Neuronal stem cell (in vitro differentiated cells): ENCODE measurements at regions not wholly inside any gene's neighbourhood (a gene's known extent, or its start where the extent isn't known, plus 50 kb on each side); places are given as distances from the start of the nearest gene placed in this dataset.
"Not testable (repeated sequence)": the region's sequence is repeated elsewhere in the genome, so short reads cannot be mapped to it uniquely, and the experiment has no call there.

Source experiments
- DNase-seq: peaks from one replicate; pipeline ENCODE4 v3.0.0-alpha.2; 2013; ENCODE audit warnings: low spot score
- H2AFZ ChIP-seq: one replicate; pipeline ENCODE4 v1.6.1; 2013; ENCODE audit warnings: mild to moderate bottlenecking, low read length, inconsistent platforms
- H2AK5ac ChIP-seq: 2 replicates; pipeline ENCODE4 v1.6.1; 2013; ENCODE audit warnings: low read depth, mild to moderate bottlenecking, inconsistent platforms, low read length, moderate library complexity, mixed read lengths
- H2BK120ac ChIP-seq: 2 replicates; pipeline ENCODE4 v1.6.1; 2013; ENCODE audit warnings: low read depth, mild to moderate bottlenecking, inconsistent platforms, low read length, moderate library complexity, mixed read lengths
- H2BK12ac ChIP-seq: one replicate; pipeline ENCODE4 v1.6.1; 2013; ENCODE audit warnings: low read length, inconsistent platforms
- H2BK15ac ChIP-seq: 2 replicates; pipeline ENCODE4 v1.6.1; 2013; ENCODE audit warnings: mild to moderate bottlenecking, low read length, inconsistent platforms, mixed read lengths
- H2BK5ac ChIP-seq: one replicate; pipeline ENCODE4 v1.6.1; 2013; ENCODE audit warnings: inconsistent platforms, mild to moderate bottlenecking, low read length, moderate library complexity
- H3K14ac ChIP-seq: one replicate; pipeline ENCODE4 v1.6.1; 2013; ENCODE audit warnings: low read length, inconsistent platforms
- H3K18ac ChIP-seq: 2 replicates; pipeline ENCODE4 v1.6.1; 2013; ENCODE audit warnings: low read length, inconsistent platforms
- H3K23ac ChIP-seq: 2 replicates; pipeline ENCODE4 v1.6.1; 2013; ENCODE audit warnings: low read depth, mild to moderate bottlenecking, mixed read lengths, low read length, inconsistent platforms; ENCODE audit not compliant: poor library complexity
- H3K27ac ChIP-seq: replicated peaks from 3 replicates; pipeline ENCODE4 v1.5.1; 2013; ENCODE audit warnings: low read length, inconsistent platforms
- H3K27me3 ChIP-seq, 3 experiments: 2 replicates each; pipeline ENCODE4 v1.6.1; 2013; ENCODE audit warnings: low read length in 3 of 3, mild to moderate bottlenecking in 2 of 3, inconsistent platforms in 1 of 3, low read depth in 1 of 3, mixed read lengths in 1 of 3, moderate library complexity in 1 of 3; ENCODE audit not compliant: control insufficient read depth in 3 of 3, insufficient read depth in 3 of 3
- H3K36me3 ChIP-seq, 2 donors: replicated peaks in 1 of 2; 2 replicates each; pipeline ENCODE4 v1.6.1; 2013; ENCODE audit warnings: low read length in 2 of 2; ENCODE audit not compliant: control insufficient read depth in 2 of 2, insufficient read depth in 2 of 2
- H3K4ac ChIP-seq: 2 replicates; pipeline ENCODE4 v1.6.1; 2013; ENCODE audit warnings: inconsistent platforms, mild to moderate bottlenecking, low read length, moderate library complexity
- H3K4me1 ChIP-seq, 2 donors: 1 replicate in 1 of 2; 2 replicates in 1 of 2; pipeline ENCODE4 v1.6.1; 2013; ENCODE audit warnings: low read length in 2 of 2, low read depth in 1 of 2; ENCODE audit not compliant: control insufficient read depth in 2 of 2, insufficient read depth in 1 of 2
- H3K4me2 ChIP-seq: one replicate; pipeline ENCODE4 v1.6.1; 2013; ENCODE audit warnings: mild to moderate bottlenecking, low read length, inconsistent platforms; ENCODE audit not compliant: insufficient read depth, poor library complexity, severe bottlenecking
- H3K4me3 ChIP-seq, 2 donors: 2 replicates each; pipeline ENCODE4 v1.5.1; 2013; ENCODE audit warnings: low read length in 2 of 2, mild to moderate bottlenecking in 2 of 2, inconsistent platforms in 1 of 2, moderate library complexity in 1 of 2
- H3K79me1 ChIP-seq: one replicate; pipeline ENCODE4 v1.6.1; 2013; ENCODE audit warnings: low read depth, mild to moderate bottlenecking, inconsistent platforms, low read length, moderate library complexity
- H3K9ac ChIP-seq: one replicate; pipeline ENCODE4 v1.6.1; 2013; ENCODE audit warnings: mild to moderate bottlenecking, low read depth, low read length, inconsistent platforms; ENCODE audit not compliant: poor library complexity
- H3K9me3 ChIP-seq, 2 donors: replicated peaks in 1 of 2; 2 replicates each; pipeline versions ENCODE3 to v1.6.1; 2013; ENCODE audit warnings: low read length in 2 of 2, mild to moderate bottlenecking in 2 of 2, inconsistent platforms in 1 of 2, low read depth in 1 of 2, mixed read lengths in 1 of 2, moderate library complexity in 1 of 2; ENCODE audit not compliant: control insufficient read depth in 2 of 2, insufficient read depth in 1 of 2
- H4K8ac ChIP-seq: one replicate; pipeline ENCODE4 v1.6.1; 2013; ENCODE audit warnings: low read depth, mild to moderate bottlenecking, inconsistent platforms, low read length, moderate library complexity
- H4K91ac ChIP-seq: one replicate; pipeline ENCODE4 v1.6.1; 2013; ENCODE audit warnings: low read length, low read depth, mild to moderate bottlenecking, inconsistent platforms; ENCODE audit not compliant: poor library complexity
- WGBS, 2 donors: extraction: QIAGEN DNeasy Blood & Tissue Kit; methylation state at CpG; one replicate each; pipeline ENCODE4 v1.1.7; 2013; ENCODE audit warnings: missing lambda C conversion rate in 2 of 2, mixed read lengths in 1 of 2; ENCODE audit not compliant: insufficient read length in 2 of 2, insufficient replicate concordance in 1 of 2; ENCODE audit errors: extremely low coverage in 2 of 2; 5-methylcytosine and 5-hydroxymethylcytosine counted together

- no peak overlapping the region for H3K4ac ChIP-seq
- no peak overlapping the region for H2AK5ac ChIP-seq
- no peak overlapping the region for H2BK5ac ChIP-seq
- no CpG with 5 or more reads among the region's 9 CpGs for WGBS, 2 donors
- H3K18ac ChIP-seq, result no peak overlapping the region
- no peak overlapping the region for H3K14ac ChIP-seq
- no peak for DNase-seq
- H3K27me3 ChIP-seq, result peaks cover 0 to 3% (median 0%) of the 10 kb centered on the region in 3 experiments
- H4K8ac ChIP-seq, result no peak overlapping the region
- no peak overlapping the region for H2BK15ac ChIP-seq
- no peak overlapping the region for H3K9ac ChIP-seq
- H3K23ac ChIP-seq, result no peak overlapping the region
- H2BK12ac ChIP-seq, result no peak overlapping the region
- no peaks in the 10 kb centered on the region for H3K79me1 ChIP-seq
- no peaks in the 10 kb centered on the region for H3K36me3 ChIP-seq
- no peak overlapping the region for H4K91ac ChIP-seq
- no peak overlapping the region for H3K27ac ChIP-seq
- H3K9me3 ChIP-seq, result peaks cover 0 to 5% of the 10 kb centered on the region in 2 donors
- no peak overlapping the region for H2BK120ac ChIP-seq
- no peak overlapping the region for H3K4me3 ChIP-seq
- no peak overlapping the region for H2AFZ ChIP-seq
- H3K4me2 ChIP-seq, result no peak overlapping the region
- H3K4me1 ChIP-seq, result no peaks in the 10 kb centered on the region
These were observed 126.3 kb upstream of the FOXD4L5 start for GRCh38 chr9:65411336-65411735.

DNA sequence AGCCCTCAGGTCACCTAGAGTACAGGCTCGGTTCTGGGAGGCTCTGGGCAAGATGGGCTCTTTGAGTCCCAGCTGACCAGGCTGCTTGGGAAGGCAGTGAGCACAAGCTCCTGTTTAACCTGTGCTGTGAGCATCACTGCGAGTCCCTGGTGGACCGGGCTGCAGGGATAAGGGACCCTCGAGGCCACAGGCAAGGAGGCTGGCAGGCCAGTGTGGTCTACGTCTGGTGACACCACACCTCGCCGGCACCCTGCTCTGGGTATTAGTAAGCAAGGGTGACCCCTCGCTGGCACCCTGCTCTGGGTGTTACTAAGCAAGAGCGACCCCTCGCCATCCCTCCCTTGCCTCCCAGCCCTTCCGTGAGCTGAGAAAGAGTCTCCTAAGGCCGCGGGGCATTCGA lies 125.9 kb upstream of the FOXD4L5 start:
- WGBS, 2 donors, result no CpG with 5 or more reads among the region's 14 CpGs
- no peak overlapping the region for H3K23ac ChIP-seq
- no peak overlapping the region for H3K9ac ChIP-seq

GRCh38 chr9:65409471-65409980 lies 124.5 kb upstream of the FOXD4L5 start:
- Histone ChIP-seq H2AFZ (no peak overlapping the region), H4K8ac (no peak overlapping the region), H2BK5ac (no peak overlapping the region), H2BK120ac (no peak overlapping the region), H2AK5ac (no peak overlapping the region), H3K4me1 (no peaks in the 10 kb centered on the region), H3K4me2 (no peak overlapping the region), H3K23ac (no peak overlapping the region), H3K9ac (no peak overlapping the region), H3K9me3 (peaks cover 0 to 5% of the 10 kb centered on the region in 2 donors), H3K27ac (no peak overlapping the region), H3K36me3 (no peaks in the 10 kb centered on the region), H3K18ac (no peak overlapping the region), H3K27me3 (peaks cover 0 to 3% (median 0%) of the 10 kb centered on the region in 3 experiments), H3K4me3 (no peak overlapping the region), H3K14ac (no peak overlapping the region), H2BK12ac (no peak overlapping the region), H4K91ac (no peak overlapping the region), H3K79me1 (no peaks in the 10 kb centered on the region), H2BK15ac (no peak overlapping the region), H3K4ac (no peak overlapping the region)
- DNase-seq, result no peak
- WGBS, 2 donors, result no CpG with 5 or more reads among the region's 14 CpGs

More for the DNA sequence above, 125.9 kb upstream of the FOXD4L5 start:
- Histone ChIP-seq H3K4me1 (no peaks in the 10 kb centered on the region), H2AK5ac (no peak overlapping the region), H2BK120ac (no peak overlapping the region), H3K4me3 (no peak overlapping the region), H3K4ac (no peak overlapping the region), H2BK5ac (no peak overlapping the region), H4K8ac (no peak overlapping the region), H2AFZ (no peak overlapping the region), H3K4me2 (no peak overlapping the region), H3K36me3 (no peaks in the 10 kb centered on the region), H4K91ac (no peak overlapping the region), H2BK15ac (no peak overlapping the region), H3K14ac (no peak overlapping the region), H2BK12ac (no peak overlapping the region), H3K79me1 (no peaks in the 10 kb centered on the region), H3K9me3 (peaks cover 0 to 5% of the 10 kb centered on the region in 2 donors), H3K27ac (no peak overlapping the region), H3K27me3 (peaks cover 0 to 3% (median 0%) of the 10 kb centered on the region in 3 experiments), H3K18ac (no peak overlapping the region)
- no peak for DNase-seq

DNA sequence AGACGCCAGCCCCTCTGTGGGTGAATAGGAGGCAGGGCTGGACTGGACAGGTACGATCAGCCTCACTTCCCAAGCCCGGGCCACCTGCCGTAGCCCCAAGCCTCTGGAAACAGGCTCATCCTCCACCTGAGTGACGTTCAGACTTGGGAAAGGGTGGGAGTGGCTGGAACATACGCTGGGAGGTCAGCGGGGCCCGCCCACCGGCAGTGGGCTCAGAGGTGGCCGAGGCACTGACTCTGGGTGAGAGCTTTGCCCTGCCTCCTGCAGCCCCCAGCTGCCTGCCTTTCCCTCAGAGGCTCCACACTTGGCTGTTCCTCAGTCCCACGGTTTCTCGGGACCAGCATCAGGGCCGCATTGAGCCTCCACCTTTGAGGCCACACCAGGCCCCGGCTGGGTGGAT lies 123.8 kb upstream of the FOXD4L5 start:
- no CpG with 5 or more reads among the region's 14 CpGs for WGBS, 2 donors
- H3K27ac ChIP-seq, DNase-seq: not testable (repeated sequence)

More for the DNA sequence above, 123.8 kb upstream of the FOXD4L5 start:
- not testable (repeated sequence) for H2BK15ac ChIP-seq, H3K4me3 ChIP-seq, H3K14ac ChIP-seq, H3K4me2 ChIP-seq, H2BK5ac ChIP-seq, H2AK5ac ChIP-seq, H4K8ac ChIP-seq, H3K4me1 ChIP-seq, H3K4ac ChIP-seq, H3K9me3 ChIP-seq, H3K9ac ChIP-seq, H2BK12ac ChIP-seq, H3K23ac ChIP-seq, H2AFZ ChIP-seq, H3K79me1 ChIP-seq, H2BK120ac ChIP-seq, H3K36me3 ChIP-seq, H4K91ac ChIP-seq, H3K18ac ChIP-seq, H3K27me3 ChIP-seq
